ENCODE measurements at regions not wholly inside any gene's neighbourhood (a gene's known extent, or its start where the extent isn't known, plus 50 kb on each side); places are given as distances from the start of the nearest gene placed in this dataset.
A peak's percentile ranks its signal among the peaks of the same experiment; 100 is the strongest.
"Not testable (repeated sequence)": the region's sequence is repeated elsewhere in the genome, so short reads cannot be mapped to it uniquely, and the experiment has no call there.

DNA sequence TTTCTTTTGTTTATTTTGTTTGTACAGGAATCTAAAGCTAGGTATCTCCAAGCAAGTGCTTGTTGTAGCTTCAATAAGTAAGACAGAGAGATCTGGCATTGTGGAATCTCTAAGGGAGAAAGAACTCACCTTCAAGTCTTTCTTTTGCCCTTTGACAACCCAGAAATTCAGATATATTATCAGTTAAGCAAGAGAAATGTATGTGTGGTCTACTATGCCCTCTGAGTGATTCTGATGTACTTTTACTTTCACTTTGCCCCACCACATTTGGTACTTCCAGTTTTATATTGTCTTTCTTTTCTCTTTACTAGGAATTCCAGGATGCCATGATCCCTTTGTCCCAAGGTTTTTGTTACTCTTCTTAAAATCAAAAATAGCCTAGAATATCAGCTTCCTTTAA, 259.6 kb upstream of the PIK3C3 start:
- no peak for DNase-seq (ENCODE audit: low read depth, low spot score)

DNA sequence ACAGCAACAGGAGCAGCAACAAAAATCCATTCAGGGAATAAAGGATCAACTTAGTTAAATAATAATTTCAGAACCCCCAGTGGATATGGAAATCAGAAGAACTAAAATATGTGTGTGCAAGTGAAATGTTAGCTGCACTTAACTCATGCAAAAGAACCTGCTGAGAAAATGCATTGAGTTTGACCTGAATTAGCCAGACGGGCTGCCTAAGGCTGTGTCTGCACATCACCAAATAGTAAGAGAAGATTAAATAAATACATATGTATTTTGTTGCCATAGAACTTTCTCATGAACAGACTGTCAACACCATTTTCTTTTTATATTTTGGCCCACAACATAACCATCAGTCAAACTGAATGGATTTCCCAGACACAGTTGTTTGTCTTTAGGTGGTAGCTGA, 262.0 kb upstream of the PIK3C3 start:
- DNase-seq (ENCODE audit: low read depth, low spot score) = no peak

DNA sequence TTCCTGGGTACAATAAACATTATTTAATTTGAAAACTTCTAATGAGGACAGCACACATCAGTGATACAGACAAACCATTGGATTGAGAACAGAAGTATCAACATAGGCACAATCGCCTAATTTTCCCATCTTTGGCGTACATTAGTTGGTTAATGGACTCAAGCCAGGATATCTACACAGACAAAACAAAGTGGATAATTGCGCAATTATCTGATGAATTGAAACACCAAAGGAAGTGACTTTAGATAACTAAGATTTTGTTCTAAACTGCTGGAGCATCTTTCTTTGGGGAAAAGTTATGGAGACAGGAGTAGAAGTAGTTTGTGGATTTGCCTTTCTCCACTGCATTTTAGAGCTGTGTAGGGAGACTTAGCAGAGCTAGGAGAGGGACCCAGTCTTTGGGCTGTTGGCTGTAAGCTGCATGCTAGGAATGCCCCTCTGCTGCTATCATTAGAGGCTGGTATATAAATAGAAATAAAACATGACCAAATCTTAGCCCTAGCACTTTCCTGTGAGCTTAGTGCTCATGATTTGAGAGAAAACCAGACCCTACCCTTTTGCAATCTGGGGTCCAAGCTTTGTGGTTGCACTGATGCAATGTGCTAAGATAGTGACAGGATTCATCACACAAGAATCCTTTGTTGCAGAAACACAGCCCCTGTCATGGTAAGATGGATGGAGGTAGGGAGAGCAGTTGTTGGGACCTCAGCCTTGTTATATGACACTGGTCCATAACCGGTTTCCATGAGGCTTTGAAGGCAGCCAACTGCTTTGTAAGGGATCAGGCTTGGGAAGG, 264.5 kb upstream of the PIK3C3 start:
- DNase-seq (ENCODE audit: low read depth, low spot score) = no peak

- DNase-seq (ENCODE audit: low read depth, low spot score) = no peak
Measured at GRCh38 chr18:41687138-41687537, 267.9 kb upstream of the PIK3C3 start.

DNA sequence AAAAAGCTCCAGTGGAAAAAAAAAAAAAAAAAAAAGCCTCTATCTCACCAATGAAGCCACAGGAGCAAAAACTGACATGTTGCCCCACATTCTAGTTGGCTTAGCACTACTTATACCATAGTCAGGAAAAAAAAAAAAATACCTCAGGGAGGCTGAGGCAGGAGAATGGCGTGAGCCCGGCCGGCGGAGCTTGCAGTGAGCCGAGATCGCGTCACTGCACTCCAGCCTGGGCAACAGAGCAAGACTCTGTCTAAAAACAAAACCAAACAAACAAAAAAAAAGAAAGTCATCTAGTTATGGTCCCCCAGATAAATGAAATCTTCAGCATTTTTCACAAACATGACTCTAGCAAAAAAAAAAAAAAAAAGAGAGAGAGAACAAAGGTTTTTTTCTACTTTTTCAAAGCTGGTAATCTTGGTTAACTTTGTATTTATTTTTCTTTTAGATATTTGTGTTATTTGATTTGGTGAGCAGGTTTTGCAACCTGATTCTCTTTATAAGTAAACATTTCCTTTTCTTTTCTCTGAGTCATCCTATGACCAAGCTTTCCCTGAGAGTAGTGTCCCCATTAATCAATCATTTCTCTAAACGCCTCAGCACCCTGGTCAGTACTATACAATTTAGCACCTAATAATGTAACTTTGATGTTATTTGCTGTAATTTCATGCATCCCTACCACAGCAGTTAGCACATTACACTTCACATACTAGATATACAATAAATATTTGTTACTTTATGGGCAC, 273.7 kb upstream of the PIK3C3 start:
- no peak for DNase-seq (ENCODE audit: low read depth, low spot score)

- no peak for DNase-seq (ENCODE audit: low read depth, low spot score)
Measured at GRCh38 chr18:41674506-41674905, 280.5 kb upstream of the PIK3C3 start.

GRCh38 chr18:41666231-41666630, 288.8 kb upstream of the PIK3C3 start:
- peak; percentile 78 for DNase-seq (ENCODE audit: low read depth, low spot score)

DNA sequence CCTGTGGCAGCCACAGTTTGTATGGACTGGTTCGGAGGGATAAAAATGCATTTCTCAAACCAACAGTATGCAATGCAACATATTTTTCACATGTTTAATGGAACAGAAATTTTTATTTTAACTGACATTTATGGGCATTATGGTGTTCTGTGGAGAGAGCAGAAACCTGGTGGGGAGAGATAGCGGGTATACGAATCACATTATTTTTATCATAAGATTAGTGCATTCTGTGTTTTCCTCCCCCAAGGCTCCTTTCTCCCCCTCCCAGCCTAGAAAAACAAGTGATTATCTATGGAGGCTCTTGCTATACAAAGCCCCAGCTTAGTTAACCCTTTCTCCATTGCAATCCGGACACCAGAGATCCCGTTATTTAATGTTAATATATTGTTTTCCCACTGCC, 289.8 kb upstream of the PIK3C3 start:
- DNase-seq (ENCODE audit: low read depth, low spot score) = no peak

DNA sequence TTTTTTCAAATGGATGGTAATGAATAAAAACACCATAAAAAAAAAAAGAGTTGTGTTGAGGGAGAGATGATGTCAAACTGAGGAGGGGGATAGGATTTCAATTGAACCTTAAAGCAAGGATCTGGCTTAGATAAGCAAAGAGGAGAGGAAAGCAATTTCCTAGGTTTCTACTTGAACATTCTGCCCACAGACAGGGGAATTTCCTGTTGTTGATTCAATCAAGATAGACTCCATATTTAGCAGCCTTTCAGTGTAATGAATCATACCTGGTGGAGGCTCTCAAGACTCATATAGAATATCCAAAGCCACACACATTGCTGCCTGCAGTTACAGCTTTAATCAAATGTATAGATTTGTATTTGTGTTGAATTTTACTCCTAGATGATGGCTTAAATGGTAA, 294.4 kb upstream of the PIK3C3 start:
- no peak for DNase-seq (ENCODE audit: low read depth, low spot score)

GRCh38 chr18:41659438-41660130, 295.4 kb upstream of the PIK3C3 start:
- no peak for DNase-seq (ENCODE audit: low read depth, low spot score)

- no peak for DNase-seq (ENCODE audit: low read depth, low spot score)
Measured at GRCh38 chr18:41657189-41657588, 297.8 kb upstream of the PIK3C3 start.

GRCh38 chr18:41655074-41655473, 300.0 kb upstream of the PIK3C3 start:
- DNase-seq (ENCODE audit: low read depth, low spot score) = no peak

- no peak for DNase-seq (ENCODE audit: low read depth, low spot score)
Measured at GRCh38 chr18:41647914-41648313, 307.1 kb upstream of the PIK3C3 start.

GRCh38 chr18:41646915-41647620, 308.0 kb upstream of the PIK3C3 start:
- no peak for DNase-seq (ENCODE audit: low read depth, low spot score)

DNA sequence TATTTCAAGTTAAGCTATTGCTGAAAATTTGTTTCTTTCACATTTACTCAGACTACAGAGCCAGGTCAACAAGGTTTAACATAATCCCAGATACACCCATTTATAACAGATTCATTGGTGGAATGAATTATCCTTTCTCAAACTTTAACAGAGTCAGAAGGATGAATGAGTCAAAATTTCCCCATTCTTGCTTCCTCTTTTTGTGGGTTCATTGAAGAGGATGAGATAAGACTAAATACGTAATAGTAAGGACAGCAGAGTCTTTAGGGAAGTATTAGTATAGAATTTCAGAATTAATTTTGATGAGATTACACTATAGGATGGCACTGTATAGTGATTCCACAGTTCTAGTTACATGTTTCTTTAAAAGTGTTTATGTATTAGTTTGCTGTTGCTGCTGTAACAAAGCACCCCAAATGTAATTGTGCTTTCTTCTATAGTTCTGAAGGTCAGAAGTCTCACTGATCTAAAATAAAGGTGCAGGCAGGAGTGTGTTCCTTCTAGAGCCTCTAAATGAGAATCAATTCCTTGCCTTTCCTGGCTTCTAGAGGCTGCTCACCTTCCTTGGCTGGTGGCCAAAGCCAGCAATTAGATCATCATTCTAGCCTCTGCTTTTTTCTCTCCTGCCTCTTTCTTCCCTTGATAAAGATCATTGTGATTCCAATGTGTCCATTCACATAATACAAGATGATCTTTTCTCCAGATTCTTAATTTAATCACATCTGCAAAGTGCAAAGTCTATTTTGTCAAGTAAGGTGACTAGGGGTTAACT, 309.3 kb upstream of the PIK3C3 start:
- no peak for DNase-seq (ENCODE audit: low read depth, low spot score)

GRCh38 chr18:41644466-41644865, 310.6 kb upstream of the PIK3C3 start:
- no peak for DNase-seq (ENCODE audit: low read depth, low spot score)

GRCh38 chr18:41643427-41643826, 311.6 kb upstream of the PIK3C3 start:
- DNase-seq (ENCODE audit: low read depth, low spot score) = no peak

- DNase-seq (ENCODE audit: low read depth, low spot score) = no peak
Measured at GRCh38 chr18:41642756-41643155, 312.3 kb upstream of the PIK3C3 start.

- no peak for DNase-seq (ENCODE audit: low read depth, low spot score)
Measured at GRCh38 chr18:41639218-41639617, 315.8 kb upstream of the PIK3C3 start.

DNA sequence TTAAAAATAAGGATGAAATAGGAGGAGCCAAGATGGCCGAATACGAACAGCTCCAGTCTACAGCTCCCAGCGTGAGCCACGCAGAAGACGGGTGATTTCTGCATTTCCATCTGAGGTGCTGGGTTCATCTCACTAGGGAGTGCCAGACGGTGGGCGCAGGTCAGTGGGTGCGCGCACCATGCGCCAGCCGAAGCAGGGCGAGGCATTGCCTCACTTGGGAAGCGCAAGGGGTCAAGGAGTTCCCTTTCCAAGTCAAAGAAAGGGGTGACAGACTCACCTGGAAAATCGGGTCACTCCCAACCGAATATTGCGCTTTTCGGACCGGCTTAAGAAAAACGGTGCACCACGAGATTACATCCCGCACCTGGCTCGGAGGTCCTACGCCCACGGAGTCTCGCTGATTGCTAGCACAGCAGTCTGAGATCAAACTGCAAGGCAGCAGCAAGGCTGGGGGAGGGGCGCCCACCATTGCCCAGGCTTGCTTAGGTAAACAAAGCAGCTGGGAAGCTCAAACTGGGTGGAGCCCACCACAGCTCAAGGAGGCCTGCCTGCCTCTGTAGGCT, 323.2 kb upstream of the PIK3C3 start:
- not testable (repeated sequence) for DNase-seq (ENCODE audit: low read depth, low spot score)
